ENCODE measurements at regions not wholly inside any gene's neighbourhood (a gene's known extent, or its start where the extent isn't known, plus 50 kb on each side); places are given as distances from the start of the nearest gene placed in this dataset.

GRCh38 chr4:167469436-167469835 is 235.1 kb upstream of the SPOCK3 start:
- H3K27me3 ChIP-seq: no peaks in the 10 kb centered on the region
- H3K36me3 ChIP-seq: no peaks in the 10 kb centered on the region
- H3K4me1 ChIP-seq: no peaks in the 10 kb centered on the region
- no peaks in the 10 kb centered on the region for H3K9me3 ChIP-seq
- no peak overlapping the region for H3K27ac ChIP-seq
- TF ChIP-seq EP300 (IDR thresholded peaks at IDR 0.05): no peak
- no peak for TF ChIP-seq CTCF (IDR thresholded peaks at IDR 0.05)
- TF ChIP-seq POLR2A (IDR thresholded peaks at IDR 0.05): no peak
- DNase-seq (ENCODE audit: low spot score in 2 of 2): no peak
- no peak overlapping the region for H3K4me3 ChIP-seq

GRCh38 chr4:167475951-167476350 is 241.7 kb upstream of the SPOCK3 start:
- no peak overlapping the region for H3K27ac ChIP-seq
- no peaks in the 10 kb centered on the region for H3K4me1 ChIP-seq
- DNase-seq (ENCODE audit: low spot score in 2 of 2): no peak
- WGBS, 2 donors: 77 to 100% methylated on average over 1 of the region's 1 CpG
- H3K36me3 ChIP-seq: no peaks in the 10 kb centered on the region
- H3K4me3 ChIP-seq: no peak overlapping the region
- TF ChIP-seq CTCF (IDR thresholded peaks at IDR 0.05) (no peak), POLR2A (IDR thresholded peaks at IDR 0.05) (no peak), EP300 (IDR thresholded peaks at IDR 0.05) (no peak)
- no peaks in the 10 kb centered on the region for H3K27me3 ChIP-seq
- H3K9me3 ChIP-seq: no peaks in the 10 kb centered on the region

- Histone ChIP-seq H3K27me3 (no peaks in the 10 kb centered on the region), H3K36me3 (no peaks in the 10 kb centered on the region), H3K27ac (no peak overlapping the region), H3K4me1 (no peaks in the 10 kb centered on the region), H3K9me3 (peaks cover 0 to 7% (median 0%) of the 10 kb centered on the region in 4 donors), H3K4me3 (no peak overlapping the region)
- 27 to 35% methylated on average over 1 of the region's 1 CpG for WGBS, 2 donors
- TF ChIP-seq POLR2A (IDR thresholded peaks at IDR 0.05) (no peak), EP300 (IDR thresholded peaks at IDR 0.05) (no peak), CTCF (IDR thresholded peaks at IDR 0.05) (no peak)
- no peak for DNase-seq (ENCODE audit: low spot score in 2 of 2)
Observed at GRCh38 chr4:167492007-167492406, 257.7 kb upstream of the SPOCK3 start.

GRCh38 chr4:167509551-167509950 is 275.3 kb upstream of the SPOCK3 start:
- Histone ChIP-seq H3K36me3 (no peaks in the 10 kb centered on the region), H3K9me3 (no peaks in the 10 kb centered on the region), H3K4me3 (no peak overlapping the region), H3K4me1 (no peaks in the 10 kb centered on the region), H3K27me3 (no peaks in the 10 kb centered on the region), H3K27ac (no peak overlapping the region)
- WGBS, 2 donors: 80 to 82% methylated on average over 2 of the region's 2 CpGs
- DNase-seq (ENCODE audit: low spot score in 2 of 2): no peak
- TF ChIP-seq CTCF (IDR thresholded peaks at IDR 0.05) (no peak), POLR2A (IDR thresholded peaks at IDR 0.05) (no peak), EP300 (IDR thresholded peaks at IDR 0.05) (no peak)

- H3K4me3 ChIP-seq: no peak overlapping the region
- H3K4me1 ChIP-seq: no peaks in the 10 kb centered on the region
- H3K27me3 ChIP-seq: no peaks in the 10 kb centered on the region
- TF ChIP-seq CTCF (IDR thresholded peaks at IDR 0.05) (no peak), POLR2A (IDR thresholded peaks at IDR 0.05) (no peak), EP300 (IDR thresholded peaks at IDR 0.05) (no peak)
- DNase-seq (ENCODE audit: low spot score in 2 of 2): no peak
- no peak overlapping the region for H3K27ac ChIP-seq
- no peaks in the 10 kb centered on the region for H3K36me3 ChIP-seq
- no peaks in the 10 kb centered on the region for H3K9me3 ChIP-seq
- WGBS, 2 donors: 95% methylated on average over 2 of the region's 2 CpGs
Observed at GRCh38 chr4:167524091-167524490, 289.8 kb upstream of the SPOCK3 start.
